GM18867 (cell line): ENCODE measurements at regions not wholly inside any gene's neighbourhood (a gene's known extent, or its start where the extent isn't known, plus 50 kb on each side); places are given as distances from the start of the nearest gene placed in this dataset.

Source experiments
- ATAC-seq: cut with Tn5 transposase; IDR thresholded peaks from one replicate; pipeline ENCODE4 v1.9.1; 2021; ENCODE audit warnings: mild to moderate bottlenecking, moderate library complexity; ENCODE audit not compliant: unreplicated experiment

DNA sequence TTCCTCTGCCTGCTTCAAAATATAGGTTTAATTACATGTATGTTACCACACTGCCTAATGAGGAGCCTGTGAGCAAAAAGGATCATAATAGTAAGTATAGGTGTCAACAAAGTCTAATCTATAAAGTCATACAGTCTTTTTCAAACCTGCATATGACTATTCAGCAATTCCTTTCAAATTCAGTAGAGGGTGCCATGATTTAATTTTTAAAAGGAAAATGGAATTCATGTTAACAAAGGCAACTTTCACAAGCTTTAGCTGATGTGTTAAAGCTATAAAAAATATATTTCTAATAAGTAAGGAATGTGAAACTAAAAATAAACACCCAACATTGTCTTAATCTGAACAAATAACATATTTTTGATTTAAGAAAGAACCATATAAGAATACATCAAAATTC is 52.1 kb downstream of the MPP7 start:
- no peak for ATAC-seq

GRCh38 chr10:28250358-28250757 is 52.5 kb downstream of the MPP7 start:
- no peak for ATAC-seq

DNA sequence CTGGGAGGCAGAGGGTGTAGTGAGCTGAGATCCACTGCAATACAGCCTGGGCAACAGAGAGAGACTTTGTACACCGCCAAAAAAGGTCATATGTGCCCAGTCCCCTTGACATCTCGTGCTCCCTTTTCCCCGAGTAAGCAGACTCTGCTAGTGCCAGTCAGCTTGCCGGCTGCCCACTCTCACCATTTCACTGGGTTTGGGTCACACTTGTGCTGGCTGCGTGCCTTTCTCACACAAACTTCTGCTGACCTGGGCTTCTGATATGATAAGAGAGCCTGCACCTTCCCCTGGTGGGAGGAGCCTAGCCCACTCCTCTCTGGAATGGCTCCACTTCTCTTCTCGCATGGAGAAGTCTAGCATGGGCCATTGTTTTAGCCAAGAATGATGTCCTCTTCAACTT is 53.4 kb downstream of the MPP7 start:
- ATAC-seq = no peak

DNA sequence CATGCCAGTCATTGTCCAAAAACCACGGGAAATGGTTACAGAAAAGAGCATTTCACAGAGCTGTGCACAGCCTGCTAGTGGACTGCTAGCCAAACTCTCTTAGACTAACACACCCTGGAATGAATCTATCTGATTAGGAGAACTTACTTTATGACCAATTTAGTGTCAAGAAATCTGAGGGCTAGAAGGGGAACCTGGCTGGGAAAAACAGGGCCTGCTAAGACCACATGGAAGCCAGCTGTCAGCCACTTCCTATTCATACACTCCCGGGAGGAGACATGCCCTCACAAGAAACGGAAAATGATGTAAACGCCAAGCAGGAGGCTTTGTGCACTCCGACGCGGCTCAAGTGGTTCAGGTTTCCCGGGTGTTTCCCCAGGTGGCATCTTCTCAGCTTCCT is 54.8 kb downstream of the MPP7 start:
- ATAC-seq = no peak

DNA sequence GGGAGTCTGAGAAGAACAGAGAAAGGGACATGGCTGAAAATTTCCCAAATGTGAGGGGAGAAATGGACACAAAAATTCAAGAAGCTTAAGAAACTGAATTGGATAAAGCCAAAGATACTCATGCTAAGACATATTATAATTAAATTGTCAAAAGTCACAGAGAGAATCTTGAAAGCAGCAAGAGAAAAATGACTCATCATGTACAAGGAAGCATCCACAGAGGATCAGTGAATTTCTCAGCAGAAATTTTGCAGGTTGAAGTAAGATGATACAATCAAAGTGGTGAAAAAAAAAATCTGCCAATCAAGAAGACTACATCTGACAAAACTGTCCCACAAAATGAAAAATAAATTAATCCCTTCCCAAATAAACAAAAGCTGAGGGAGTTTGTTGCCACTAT is 56.8 kb downstream of the MPP7 start:
- no peak for ATAC-seq

DNA sequence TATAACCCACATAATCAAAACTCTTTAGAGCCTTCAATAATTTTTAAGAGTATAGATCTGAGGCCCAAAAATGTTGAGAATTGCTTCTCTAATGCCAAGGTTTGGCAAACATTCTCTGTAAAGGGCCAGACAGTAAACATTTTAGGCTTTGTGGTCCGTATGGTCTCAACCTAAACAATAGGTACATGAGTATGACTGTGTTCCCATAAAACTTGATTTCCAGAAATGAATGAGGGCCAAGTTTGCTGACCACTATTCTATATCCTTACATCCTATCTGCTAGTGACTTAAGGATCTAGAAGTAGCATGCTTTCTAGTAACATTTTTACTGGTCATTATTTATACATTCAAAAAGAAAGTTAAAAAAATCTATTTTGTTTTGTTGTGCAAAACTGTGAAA is 58.9 kb downstream of the MPP7 start:
- no peak for ATAC-seq

GRCh38 chr10:28242555-28243204 is 60.2 kb downstream of the MPP7 start:
- no peak for ATAC-seq

DNA sequence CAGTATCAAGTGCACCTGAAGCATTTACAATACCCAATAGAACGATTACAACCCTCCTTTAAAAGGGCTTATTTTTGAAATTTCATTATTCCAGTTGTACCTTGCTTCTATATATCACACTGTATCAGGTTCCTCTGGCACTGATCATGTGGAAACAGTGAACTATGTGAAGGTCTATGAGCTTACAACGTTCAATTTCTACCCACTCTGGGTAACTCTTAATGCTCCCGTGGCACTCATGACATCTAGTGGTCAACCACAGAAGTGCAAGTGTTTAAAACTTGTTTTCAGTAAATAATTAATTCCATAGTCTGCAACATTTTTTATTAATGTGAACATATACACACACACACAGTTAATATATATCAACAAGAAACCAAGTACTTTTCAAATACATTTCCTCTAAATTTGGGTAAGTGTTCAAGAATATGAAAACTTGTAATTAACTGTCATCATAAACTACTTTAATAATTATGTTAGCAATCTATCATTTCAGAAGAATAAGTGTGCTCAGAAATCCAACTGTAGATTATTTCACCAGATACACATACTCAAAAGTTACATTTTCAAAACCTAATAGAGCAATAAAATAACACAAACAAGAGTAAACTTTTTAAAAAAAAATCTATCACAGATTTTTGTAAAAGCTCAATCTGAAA is 61.0 kb downstream of the MPP7 start:
- ATAC-seq = peak; percentile 73

- ATAC-seq = no peak
Measured at GRCh38 chr10:28240400-28240799, 62.5 kb downstream of the MPP7 start.

- ATAC-seq = no peak
Measured at GRCh38 chr10:28236591-28236990, 66.3 kb downstream of the MPP7 start.

DNA sequence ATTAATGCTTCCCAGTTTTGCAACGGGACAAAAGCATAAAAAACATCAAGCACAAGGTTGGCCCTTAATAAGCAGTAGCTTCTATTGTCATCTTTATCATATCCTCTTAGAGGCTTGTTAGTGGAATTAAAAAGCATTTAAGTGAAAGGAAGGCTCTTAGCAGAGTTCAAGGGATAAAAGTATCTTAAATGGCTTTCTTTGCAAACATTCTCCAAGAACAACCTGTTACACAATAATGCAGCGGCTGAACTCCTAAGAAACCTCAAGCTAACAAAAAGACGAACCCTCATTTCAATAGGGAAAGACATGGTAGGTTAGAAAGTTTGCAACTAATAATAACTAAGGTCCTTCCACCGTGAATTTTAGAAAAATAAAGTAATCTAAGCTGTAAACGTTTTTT is 82.1 kb downstream of the MPP7 start:
- no peak for ATAC-seq

- ATAC-seq = no peak
Measured at GRCh38 chr10:28219251-28219650, 83.6 kb downstream of the MPP7 start.

DNA sequence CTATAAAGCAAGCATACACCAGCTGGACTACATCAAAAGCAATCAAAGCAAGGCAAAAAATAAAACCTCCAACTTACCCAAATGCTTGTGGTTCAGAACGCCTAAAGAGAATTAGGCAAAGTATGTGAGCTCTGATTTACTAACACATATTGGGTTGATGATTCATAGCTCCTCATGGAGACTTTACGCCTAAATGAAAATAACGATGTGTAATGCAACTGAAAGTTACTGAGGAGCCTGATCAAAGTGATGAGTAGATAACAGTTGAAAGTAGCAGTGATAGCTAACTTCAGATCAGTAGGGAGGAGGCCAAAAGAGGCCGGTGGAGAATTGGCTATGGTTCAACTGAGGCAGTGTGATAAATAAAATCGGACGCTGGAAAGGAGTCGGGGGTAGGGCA is 85.0 kb downstream of the MPP7 start:
- no peak for ATAC-seq

DNA sequence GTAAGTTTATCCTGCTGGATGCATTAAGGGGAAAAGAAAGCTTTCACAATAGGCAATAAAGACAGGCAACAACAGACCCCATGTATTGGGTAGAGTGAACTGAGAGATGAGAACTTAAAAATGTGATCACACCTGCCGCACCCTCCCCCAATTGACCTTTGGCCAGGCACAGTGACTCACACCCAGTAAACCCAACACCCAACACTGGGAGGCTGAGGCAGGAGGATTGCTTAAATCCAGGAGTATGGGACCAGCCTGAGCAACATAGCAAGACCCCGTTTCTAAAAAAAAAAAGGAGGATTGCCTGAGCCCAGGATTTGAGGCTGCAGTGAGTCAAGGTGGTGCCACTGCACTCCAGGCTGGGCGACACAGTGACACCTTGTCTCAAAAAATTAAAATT is 86.9 kb downstream of the MPP7 start:
- ATAC-seq = no peak

- no peak for ATAC-seq
Measured at GRCh38 chr10:28214219-28214618, 88.6 kb downstream of the MPP7 start.

GRCh38 chr10:28211759-28212158 is 91.1 kb downstream of the MPP7 start:
- ATAC-seq = no peak

GRCh38 chr10:28207799-28208198 is 95.1 kb downstream of the MPP7 start:
- ATAC-seq = no peak

DNA sequence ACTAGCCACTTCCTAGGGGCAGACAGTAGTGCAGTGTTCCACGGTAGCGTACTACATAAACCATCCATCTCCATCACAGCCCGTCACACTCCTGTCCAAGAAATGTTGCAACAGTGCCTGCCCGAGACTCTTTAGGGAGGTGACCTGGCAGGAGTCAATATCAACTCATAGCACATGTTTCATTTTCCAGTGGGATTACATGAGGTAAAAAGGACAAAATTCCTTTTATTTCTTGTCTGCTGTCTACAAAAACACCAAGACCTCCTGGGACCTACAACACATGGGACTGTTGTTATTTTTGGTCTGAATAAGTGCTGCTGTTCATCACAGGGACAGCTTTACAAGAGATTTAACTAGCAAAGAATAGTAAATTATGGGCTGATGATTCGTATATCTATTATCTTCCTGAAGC is 99.9 kb downstream of the MPP7 start:
- no peak for ATAC-seq

DNA sequence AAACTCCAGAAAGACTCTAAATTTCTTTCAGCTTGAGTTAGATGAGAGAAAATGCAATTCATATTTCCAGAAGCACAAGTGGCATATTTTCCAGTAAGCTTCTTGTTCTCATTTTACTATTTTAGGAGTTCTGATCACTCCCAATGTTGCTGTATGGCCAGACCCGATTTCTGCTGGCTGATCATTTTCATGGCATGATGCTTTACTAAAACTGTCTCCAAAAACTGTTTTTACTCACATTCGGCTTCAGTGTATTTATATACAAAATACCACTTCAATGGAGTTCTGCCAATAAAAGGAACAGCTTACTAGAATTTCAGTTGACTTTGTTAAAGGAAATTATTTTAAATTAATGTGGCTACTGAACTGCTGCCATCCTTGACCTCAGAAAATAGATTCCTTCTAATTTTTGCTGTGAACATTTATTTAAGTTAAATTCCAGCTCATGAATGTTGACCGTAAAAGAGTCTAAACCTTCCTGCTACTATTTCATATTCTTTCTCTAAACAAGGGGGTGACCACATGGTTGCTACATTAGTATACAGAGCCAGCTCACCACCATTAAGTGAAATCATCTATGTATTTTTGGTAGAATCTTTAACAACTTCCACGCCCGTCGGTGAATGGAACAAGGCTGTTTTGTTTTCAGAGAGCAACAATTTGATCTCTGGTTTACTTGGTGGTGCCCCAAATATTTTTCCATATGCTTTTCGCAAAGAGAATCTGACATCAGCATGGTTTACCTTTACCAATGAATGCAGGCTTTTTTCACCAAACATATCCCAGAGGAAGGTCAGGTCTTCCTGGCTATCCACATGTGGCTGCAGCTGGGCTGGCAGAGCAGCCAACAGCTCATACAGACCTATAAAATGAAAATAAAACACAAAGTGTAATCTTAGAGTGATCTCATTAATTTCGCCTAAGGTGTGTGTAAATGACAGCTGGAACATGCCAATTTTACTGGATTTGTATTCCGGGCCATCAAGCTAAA is 101.2 kb downstream of the MPP7 start:
- ATAC-seq = no peak

- ATAC-seq = no peak
Measured at GRCh38 chr10:28200775-28201174, 102.1 kb downstream of the MPP7 start.

DNA sequence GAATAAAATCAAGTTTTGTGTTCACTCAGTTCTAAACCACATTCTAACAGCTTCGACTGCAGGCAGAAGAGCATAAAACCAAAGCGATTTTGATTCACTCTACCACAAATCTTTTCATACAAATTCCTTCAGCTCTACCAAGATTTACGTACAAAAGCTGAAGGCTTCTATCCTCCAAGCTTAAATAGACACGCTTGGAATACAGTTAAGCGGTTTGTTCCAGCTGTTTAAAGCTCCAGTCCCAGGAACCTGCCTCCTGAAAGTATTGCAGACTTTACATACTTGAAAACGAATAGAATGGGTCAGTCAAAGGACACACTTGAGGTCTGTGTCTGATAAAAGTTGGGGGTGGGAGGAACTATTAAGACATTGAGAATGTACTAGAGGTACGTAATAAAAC is 102.9 kb downstream of the MPP7 start:
- ATAC-seq = no peak

DNA sequence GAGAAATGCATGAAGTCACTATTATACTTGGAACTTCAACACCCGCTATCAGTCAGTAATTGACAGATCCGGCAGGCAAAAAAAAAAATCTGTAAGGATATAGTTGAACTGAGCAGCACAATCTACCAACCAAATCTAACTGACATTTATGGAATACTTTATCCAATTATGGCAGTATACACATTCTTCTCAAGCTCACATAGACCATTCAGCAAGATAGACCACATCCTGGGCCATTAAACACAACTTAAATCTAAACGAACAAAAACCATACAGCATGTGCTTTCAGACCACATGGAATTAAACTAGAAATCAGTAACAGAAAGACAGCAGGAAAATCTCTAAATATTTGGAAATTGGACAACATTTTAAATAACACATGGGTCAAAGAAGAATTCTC is 112.7 kb downstream of the MPP7 start:
- no peak for ATAC-seq
